Esophagus muscularis mucosa (tissue), 4 donors: ENCODE measurements at regions not wholly inside any gene's neighbourhood (a gene's known extent, or its start where the extent isn't known, plus 50 kb on each side); places are given as distances from the start of the nearest gene placed in this dataset.

ENCODE experiments used
- DNase-seq: peaks from one replicate; pipeline ENCODE4 v3.0.0-alpha.2; 2017; ENCODE audit errors: extremely low spot score
- H3K27ac ChIP-seq, 4 donors: fragments of 200-600 bp; sonication (generic); replicated peaks in 1 of 4; 1 replicate in 3 of 4; 2 replicates in 1 of 4; pipeline ENCODE4 v1.5.1; 2016 to 2019; ENCODE audit warnings: mild to moderate bottlenecking in 1 of 4
- H3K27me3 ChIP-seq, 4 donors: fragments of 200-600 bp; sonication (generic); one replicate each; pipeline versions ENCODE4 v1.5.1 to v1.6.0; 2016 to 2019
- H3K36me3 ChIP-seq, 4 donors: fragments of 200-600 bp; sonication (generic); one replicate each; pipeline ENCODE4 v1.5.1; 2016 to 2019
- H3K4me1 ChIP-seq, 4 donors: fragments of 200-600 bp; sonication (generic); one replicate each; pipeline ENCODE4 v1.5.1; 2016 to 2019
- H3K4me3 ChIP-seq, 4 donors: fragments of 200-600 bp; sonication (generic); 1 replicate in 2 of 4; 2 replicates in 2 of 4; pipeline ENCODE4 v1.5.1; 2016 to 2019; ENCODE audit warnings: mild to moderate bottlenecking in 4 of 4, moderate library complexity in 1 of 4
- H3K9me3 ChIP-seq, 4 donors: fragments of 200-600 bp; sonication (generic); 1 replicate in 3 of 4; 2 replicates in 1 of 4; pipeline ENCODE4 v1.5.1; 2016 to 2019
- EP300 ChIP-seq: sonication (generic); formaldehyde crosslinking; IDR thresholded peaks from one replicate; pipeline ENCODE4 v1.6.1; 2017; ENCODE audit warnings: antibody characterized with exemption
- POLR2A ChIP-seq: fragments of 450-650 bp; IDR thresholded peaks from one replicate; pipeline ENCODE4 v1.6.1; 2017; ENCODE audit warnings: antibody characterized with exemption, moderate library complexity, mild to moderate bottlenecking, low read depth
- POLR2AphosphoS5 ChIP-seq, 2 donors: sonication (generic); formaldehyde crosslinking; IDR thresholded peaks; one replicate each; pipeline ENCODE4 v1.6.1; 2017; ENCODE audit warnings: antibody characterized with exemption in 2 of 2
- WGBS: methylation state at CpG from one replicate; pipeline ENCODE4 v1.1.5; 2018; 5-methylcytosine and 5-hydroxymethylcytosine counted together
- intact Hi-C: fragments of 100-400 bp; cut with DNase I; formaldehyde crosslinking; loops from one replicate; pipeline ENCODE4 v1.15.1; 2023
- TF ChIP-seq, protein P1 (sequence below), 3 experiments: fragments of 200-600 bp in 2 of 3; fragments of 450-650 bp in 1 of 3; sonication (generic) in 2 of 3; IDR thresholded peaks; one replicate each; pipeline ENCODE4 v1.5.1; 2017 to 2019; ENCODE audit warnings: antibody characterized with exemption in 3 of 3, mild to moderate bottlenecking in 2 of 3, moderate library complexity in 1 of 3

- no peaks in the 10 kb centered on the region for H3K27me3 ChIP-seq
- WGBS: no CpG with 5 or more reads among the region's 1 CpG
- H3K4me3 ChIP-seq: no peak overlapping the region
- DNase-seq: peak; percentile 39
- intact Hi-C loops: no loop called here
- TF ChIP-seq, protein P1, sequence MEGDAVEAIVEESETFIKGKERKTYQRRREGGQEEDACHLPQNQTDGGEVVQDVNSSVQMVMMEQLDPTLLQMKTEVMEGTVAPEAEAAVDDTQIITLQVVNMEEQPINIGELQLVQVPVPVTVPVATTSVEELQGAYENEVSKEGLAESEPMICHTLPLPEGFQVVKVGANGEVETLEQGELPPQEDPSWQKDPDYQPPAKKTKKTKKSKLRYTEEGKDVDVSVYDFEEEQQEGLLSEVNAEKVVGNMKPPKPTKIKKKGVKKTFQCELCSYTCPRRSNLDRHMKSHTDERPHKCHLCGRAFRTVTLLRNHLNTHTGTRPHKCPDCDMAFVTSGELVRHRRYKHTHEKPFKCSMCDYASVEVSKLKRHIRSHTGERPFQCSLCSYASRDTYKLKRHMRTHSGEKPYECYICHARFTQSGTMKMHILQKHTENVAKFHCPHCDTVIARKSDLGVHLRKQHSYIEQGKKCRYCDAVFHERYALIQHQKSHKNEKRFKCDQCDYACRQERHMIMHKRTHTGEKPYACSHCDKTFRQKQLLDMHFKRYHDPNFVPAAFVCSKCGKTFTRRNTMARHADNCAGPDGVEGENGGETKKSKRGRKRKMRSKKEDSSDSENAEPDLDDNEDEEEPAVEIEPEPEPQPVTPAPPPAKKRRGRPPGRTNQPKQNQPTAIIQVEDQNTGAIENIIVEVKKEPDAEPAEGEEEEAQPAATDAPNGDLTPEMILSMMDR (IDR thresholded peaks at IDR 0.05): no peak
- no peak for TF ChIP-seq POLR2AphosphoS5 (IDR thresholded peaks at IDR 0.05)
- TF ChIP-seq POLR2A: no peak
- TF ChIP-seq EP300: no peak
- no peaks in the 10 kb centered on the region for H3K36me3 ChIP-seq
- H3K4me1 ChIP-seq: no peaks in the 10 kb centered on the region
- H3K27ac ChIP-seq: no peak overlapping the region
- H3K9me3 ChIP-seq: peaks cover 0 to 21% (median 12%) of the 10 kb centered on the region in 4 donors
Observed at GRCh38 chr1:177891809-177892208, 78.0 kb downstream of the SEC16B start.

DNA sequence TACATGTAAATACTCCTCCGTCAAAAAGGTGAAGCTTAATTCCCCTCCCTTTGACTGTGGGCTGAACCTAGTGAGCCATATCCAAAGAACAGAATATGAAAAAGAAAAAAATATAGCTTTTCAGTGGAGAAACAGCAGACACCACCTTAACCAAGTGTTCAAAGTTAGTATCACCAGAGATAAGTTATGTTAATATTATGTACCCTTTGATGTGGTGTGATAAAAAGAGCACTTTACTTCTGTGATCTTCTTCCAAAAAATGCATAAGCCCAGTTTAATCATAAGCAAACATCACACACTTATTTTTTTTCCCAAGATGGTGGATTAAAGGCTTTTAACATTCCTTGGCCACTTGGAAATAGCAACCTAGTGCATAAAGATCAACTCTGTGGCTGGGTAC is 79.4 kb downstream of the SEC16B start:
- TF ChIP-seq, protein P1 (IDR thresholded peaks at IDR 0.05): no peak
- no peak for TF ChIP-seq POLR2AphosphoS5 (IDR thresholded peaks at IDR 0.05)
- TF ChIP-seq EP300: no peak
- TF ChIP-seq POLR2A: no peak
- 86% methylated on average over 1 of the region's 1 CpG for WGBS
- Histone ChIP-seq H3K4me3 (no peak overlapping the region), H3K27ac (no peak overlapping the region), H3K9me3 (peaks cover 0 to 21% (median 12%) of the 10 kb centered on the region in 4 donors), H3K27me3 (no peaks in the 10 kb centered on the region), H3K4me1 (no peaks in the 10 kb centered on the region), H3K36me3 (no peaks in the 10 kb centered on the region)
- no peak for DNase-seq
- intact Hi-C loops: no loop called here

DNA sequence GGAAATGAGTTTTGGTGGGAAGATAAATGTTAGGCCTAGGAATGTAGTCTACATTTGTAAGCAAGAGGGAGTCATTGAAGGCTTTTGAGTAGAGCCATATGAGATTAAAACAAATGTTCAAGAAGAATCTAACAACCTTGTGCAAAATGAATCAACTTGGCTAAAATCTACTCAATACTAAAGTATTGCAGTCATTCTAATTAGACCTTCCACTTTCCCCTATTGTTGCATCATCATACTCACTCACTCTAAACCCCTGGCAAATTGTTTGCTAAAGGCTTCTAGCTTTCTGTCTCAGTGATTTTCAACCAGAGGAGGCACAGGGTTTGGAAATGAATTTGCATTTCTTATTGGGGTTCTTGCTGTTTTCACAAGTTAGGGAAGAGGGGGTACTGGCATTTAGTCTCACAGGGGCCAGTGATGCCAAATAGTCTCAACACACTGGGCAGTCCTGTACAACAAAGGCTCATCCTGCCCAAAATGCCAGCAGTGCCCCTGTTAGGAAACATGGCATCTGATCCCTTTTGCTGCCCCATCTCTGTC is 85.3 kb downstream of the SEC16B start:
- TF ChIP-seq EP300 (no peak), POLR2AphosphoS5 (IDR thresholded peaks at IDR 0.05) (no peak), POLR2A (no peak)
- TF ChIP-seq, protein P1 (IDR thresholded peaks at IDR 0.05): no peak
- no peak overlapping the region for H3K27ac ChIP-seq
- peak; percentile 55 for DNase-seq
- H3K4me1 ChIP-seq: no peaks in the 10 kb centered on the region
- no peaks in the 10 kb centered on the region for H3K9me3 ChIP-seq
- H3K36me3 ChIP-seq: no peaks in the 10 kb centered on the region
- no peak overlapping the region for H3K4me3 ChIP-seq
- no peaks in the 10 kb centered on the region for H3K27me3 ChIP-seq
- intact Hi-C loops: no loop called here

DNA sequence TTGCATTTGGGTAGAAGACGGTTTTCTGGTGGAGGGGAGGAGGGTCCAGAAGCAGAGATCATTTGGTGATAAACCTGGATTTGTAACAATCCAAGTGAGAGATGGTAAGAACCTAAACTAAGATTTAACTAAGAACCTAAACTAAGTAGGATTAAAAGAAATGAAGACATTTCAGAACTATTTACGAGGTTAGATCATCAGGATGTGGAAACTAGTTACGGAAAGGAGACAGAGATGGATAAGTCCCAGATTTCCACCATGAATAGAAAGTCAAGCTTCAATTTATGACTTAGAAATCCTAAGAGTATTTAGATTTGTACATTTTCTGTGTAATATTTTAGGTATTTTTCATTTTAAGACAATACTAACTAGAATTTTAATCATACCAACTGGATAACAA is 86.3 kb downstream of the SEC16B start:
- 92% methylated on average over 3 of the region's 3 CpGs for WGBS
- TF ChIP-seq EP300 (no peak), POLR2AphosphoS5 (IDR thresholded peaks at IDR 0.05) (no peak), POLR2A (no peak)
- TF ChIP-seq, protein P1 (IDR thresholded peaks at IDR 0.05): no peak
- DNase-seq: no peak
- H3K27me3 ChIP-seq: no peaks in the 10 kb centered on the region
- H3K4me1 ChIP-seq: no peaks in the 10 kb centered on the region
- intact Hi-C loops: no loop called here
- no peaks in the 10 kb centered on the region for H3K9me3 ChIP-seq
- H3K36me3 ChIP-seq: no peaks in the 10 kb centered on the region
- no peak overlapping the region for H3K27ac ChIP-seq
- no peak overlapping the region for H3K4me3 ChIP-seq

DNA sequence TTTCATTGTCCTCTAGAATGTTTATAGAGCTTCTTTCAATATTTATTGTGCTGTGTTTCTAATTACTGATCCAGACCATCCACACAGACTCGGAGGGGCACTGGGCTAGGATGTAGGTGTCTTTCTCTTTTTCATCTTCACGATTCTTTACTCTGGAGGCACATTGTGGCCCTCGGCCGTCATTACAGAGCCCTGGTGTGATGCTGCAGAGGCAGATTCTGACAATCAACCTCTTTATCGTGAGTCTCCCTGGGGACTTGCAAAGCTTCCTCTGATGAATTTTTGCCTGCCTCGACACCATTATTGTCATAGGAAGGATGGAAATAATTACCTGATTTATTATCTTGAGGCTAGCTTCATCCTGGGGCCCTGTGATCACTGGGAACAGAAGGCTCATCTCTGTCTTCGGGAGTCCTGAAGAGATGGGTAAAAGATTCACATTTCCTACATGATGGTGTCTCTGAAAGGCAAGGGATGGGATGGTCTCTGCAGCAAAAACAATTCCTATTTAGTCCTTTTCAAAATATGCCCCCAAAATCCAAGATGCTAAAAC is 89.4 kb downstream of the SEC16B start:
- H3K36me3 ChIP-seq: no peaks in the 10 kb centered on the region
- 57% methylated on average over 7 of the region's 7 CpGs for WGBS
- TF ChIP-seq POLR2AphosphoS5 (IDR thresholded peaks at IDR 0.05) (no peak), POLR2A (no peak), EP300 (no peak)
- TF ChIP-seq, protein P1 (IDR thresholded peaks at IDR 0.05): no peak
- intact Hi-C loops: no loop called here
- H3K9me3 ChIP-seq: no peaks in the 10 kb centered on the region
- no peaks in the 10 kb centered on the region for H3K27me3 ChIP-seq
- no peak overlapping the region for H3K4me3 ChIP-seq
- DNase-seq: no peak
- H3K27ac ChIP-seq: no peak overlapping the region
- H3K4me1 ChIP-seq: no peaks in the 10 kb centered on the region
